ENCODE measurements at regions not wholly inside any gene's neighbourhood (a gene's known extent, or its start where the extent isn't known, plus 50 kb on each side); places are given as distances from the start of the nearest gene placed in this dataset.
A peak's percentile ranks its signal among the peaks of the same experiment; 100 is the strongest.

- DNase-seq (ENCODE audit: low read depth, low spot score) (no peak), ATAC-seq (peak; percentile 60; the same call in 1 of the 2 replicates)
- ChIA-PET CTCF (no interaction called here), POLR2A (no interaction called here), RAD21 (ENCODE audit: low non-redundant PET in 1 of 2, low total read pairs in 2 of 2, uncharacterized antibody in 2 of 2, unreplicated experiment in 2 of 2) (interaction anchor here in 1 of 2 experiments (0.7 kb wide), 1 partner anchor 522 kb away, joined by 5 read pairs; no protein-coding TSS in a partner anchor)
- Histone ChIP-seq H3K4me3 (replicated peaks in 1 of 2; ENCODE audit: low read depth in 1 of 2, low read length in 2 of 2) (no peak overlapping the region), H3K9me3 (ENCODE audit: control insufficient read depth in 1 of 2, insufficient read depth in 1 of 2, low read depth in 1 of 2, low read length in 2 of 2) (no peaks in the 10 kb centered on the region), H3K9ac (ENCODE audit: low read length) (no peak overlapping the region), H4K20me1 (ENCODE audit: insufficient read depth) (no peaks in the 10 kb centered on the region), H3K27ac (ENCODE audit: low read depth, low read length) (no peak overlapping the region), H3K4me1 (ENCODE audit: control insufficient read depth in 1 of 2, insufficient read depth in 2 of 2, low read length in 2 of 2) (no peaks in the 10 kb centered on the region), H3K27me3 (ENCODE audit: insufficient read depth, low read length) (peaks cover 34% of the 10 kb centered on the region), H3K79me2 (ENCODE audit: insufficient read depth, low read length) (no peaks in the 10 kb centered on the region), H2AFZ (ENCODE audit: low read depth, low read length, poor library complexity, severe bottlenecking) (no peak overlapping the region), H3K9me2 (ENCODE audit: insufficient read depth) (no peaks in the 10 kb centered on the region), H3K36me3 (ENCODE audit: control insufficient read depth in 1 of 2, insufficient read depth in 2 of 2, low read length in 2 of 2) (no peaks in the 10 kb centered on the region), H3K4me2 (ENCODE audit: low read length) (no peak overlapping the region)
- intact Hi-C loops (cut with micrococcal nuclease) = no loop called here
- TF ChIP-seq EZH2 (IDR thresholded peaks at IDR 0.05) = no peak
- TF ChIP-seq, protein P1, sequence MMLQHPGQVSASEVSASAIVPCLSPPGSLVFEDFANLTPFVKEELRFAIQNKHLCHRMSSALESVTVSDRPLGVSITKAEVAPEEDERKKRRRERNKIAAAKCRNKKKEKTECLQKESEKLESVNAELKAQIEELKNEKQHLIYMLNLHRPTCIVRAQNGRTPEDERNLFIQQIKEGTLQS (IDR thresholded peaks at IDR 0.05) = no peak
- TF ChIP-seq, protein P2, sequence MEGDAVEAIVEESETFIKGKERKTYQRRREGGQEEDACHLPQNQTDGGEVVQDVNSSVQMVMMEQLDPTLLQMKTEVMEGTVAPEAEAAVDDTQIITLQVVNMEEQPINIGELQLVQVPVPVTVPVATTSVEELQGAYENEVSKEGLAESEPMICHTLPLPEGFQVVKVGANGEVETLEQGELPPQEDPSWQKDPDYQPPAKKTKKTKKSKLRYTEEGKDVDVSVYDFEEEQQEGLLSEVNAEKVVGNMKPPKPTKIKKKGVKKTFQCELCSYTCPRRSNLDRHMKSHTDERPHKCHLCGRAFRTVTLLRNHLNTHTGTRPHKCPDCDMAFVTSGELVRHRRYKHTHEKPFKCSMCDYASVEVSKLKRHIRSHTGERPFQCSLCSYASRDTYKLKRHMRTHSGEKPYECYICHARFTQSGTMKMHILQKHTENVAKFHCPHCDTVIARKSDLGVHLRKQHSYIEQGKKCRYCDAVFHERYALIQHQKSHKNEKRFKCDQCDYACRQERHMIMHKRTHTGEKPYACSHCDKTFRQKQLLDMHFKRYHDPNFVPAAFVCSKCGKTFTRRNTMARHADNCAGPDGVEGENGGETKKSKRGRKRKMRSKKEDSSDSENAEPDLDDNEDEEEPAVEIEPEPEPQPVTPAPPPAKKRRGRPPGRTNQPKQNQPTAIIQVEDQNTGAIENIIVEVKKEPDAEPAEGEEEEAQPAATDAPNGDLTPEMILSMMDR (IDR thresholded peaks at IDR 0.05 in 2 of 3, conservative IDR thresholded peaks at IDR 0.05 in 1 of 3; ENCODE audit: borderline replicate concordance in 1 of 3, insufficient read depth in 1 of 3, low read depth in 2 of 3, low read length in 2 of 3) = peak in 2 of 3 experiments; percentile 37; a peak in 4 of 6 replicates
- TF ChIP-seq EZH2phosphoT487 (IDR thresholded peaks at IDR 0.05; ENCODE audit: borderline replicate concordance) = no peak
- BruUV-seq (replicated peaks) = no TSS peak
Measured at GRCh38 chr2:236503100-236503499, 66.5 kb upstream of the ACKR3 start.

DNA sequence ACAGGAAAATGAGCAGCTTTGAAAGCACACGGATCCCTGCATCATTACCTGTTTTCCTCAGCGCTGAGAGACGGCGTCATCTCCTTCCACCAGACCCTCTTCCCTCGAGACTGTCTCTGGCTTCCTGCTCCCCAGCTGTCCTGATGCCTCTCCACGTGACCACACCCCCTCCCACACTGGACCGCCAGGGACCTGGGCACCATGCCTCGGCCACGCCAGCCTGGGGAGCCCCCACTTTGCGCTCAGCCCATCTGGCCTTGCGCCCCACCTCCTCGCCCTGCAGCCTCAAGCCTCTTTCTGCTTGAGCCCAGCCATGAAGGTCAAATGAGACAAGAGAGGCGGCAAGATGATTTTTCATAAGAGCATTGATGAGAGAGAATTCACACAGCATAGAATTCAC, 66.0 kb upstream of the ACKR3 start:
- intact Hi-C loops (cut with micrococcal nuclease) = no loop called here
- Histone ChIP-seq H3K9me3 (ENCODE audit: control insufficient read depth in 1 of 2, insufficient read depth in 1 of 2, low read depth in 1 of 2, low read length in 2 of 2) (no peaks in the 10 kb centered on the region), H3K9me2 (ENCODE audit: insufficient read depth) (no peaks in the 10 kb centered on the region), H3K27ac (ENCODE audit: low read depth, low read length) (no peak overlapping the region), H3K9ac (ENCODE audit: low read length) (no peak overlapping the region), H3K4me1 (ENCODE audit: control insufficient read depth in 1 of 2, insufficient read depth in 2 of 2, low read length in 2 of 2) (no peaks in the 10 kb centered on the region), H3K36me3 (ENCODE audit: control insufficient read depth in 1 of 2, insufficient read depth in 2 of 2, low read length in 2 of 2) (no peaks in the 10 kb centered on the region), H4K20me1 (ENCODE audit: insufficient read depth) (no peaks in the 10 kb centered on the region), H3K79me2 (ENCODE audit: insufficient read depth, low read length) (no peaks in the 10 kb centered on the region), H2AFZ (ENCODE audit: low read depth, low read length, poor library complexity, severe bottlenecking) (no peak overlapping the region), H3K4me3 (replicated peaks in 1 of 2; ENCODE audit: low read depth in 1 of 2, low read length in 2 of 2) (no peak overlapping the region), H3K27me3 (ENCODE audit: insufficient read depth, low read length) (peaks cover 39% of the 10 kb centered on the region), H3K4me2 (ENCODE audit: low read length) (no peak overlapping the region)
- CTCF ChIA-PET = no interaction called here
- BruUV-seq (replicated peaks) = no TSS peak
- TF ChIP-seq ZNF274 (IDR thresholded peaks at IDR 0.05; ENCODE audit: low read depth, low read length) = no peak
- TF ChIP-seq FOSL1 (IDR thresholded peaks at IDR 0.05; ENCODE audit: low read depth) = no peak
- TF ChIP-seq EGR1 (IDR thresholded peaks at IDR 0.05; ENCODE audit: low read depth) = no peak
- no peak for TF ChIP-seq ZFX (IDR thresholded peaks at IDR 0.05)
- no peak for TF ChIP-seq POLR2AphosphoS5 (IDR thresholded peaks at IDR 0.05; ENCODE audit: low read depth, low read length)
- TF ChIP-seq SIN3A (IDR thresholded peaks at IDR 0.05; ENCODE audit: low read depth) = no peak
- TF ChIP-seq CBX3 (IDR thresholded peaks at IDR 0.05; ENCODE audit: low read depth) = no peak
- TF ChIP-seq EZH2 (IDR thresholded peaks at IDR 0.05) = no peak
- TF ChIP-seq SP1 (IDR thresholded peaks at IDR 0.05; ENCODE audit: low read depth) = no peak
- TF ChIP-seq, protein P2 (IDR thresholded peaks at IDR 0.05 in 2 of 3, conservative IDR thresholded peaks at IDR 0.05 in 1 of 3; ENCODE audit: borderline replicate concordance in 1 of 3, insufficient read depth in 1 of 3, low read depth in 2 of 3, low read length in 2 of 3) = no peak
- TF ChIP-seq SRF (IDR thresholded peaks at IDR 0.05; ENCODE audit: low read depth) = no peak
- TF ChIP-seq EZH2phosphoT487 (IDR thresholded peaks at IDR 0.05; ENCODE audit: borderline replicate concordance) = no peak
- TF ChIP-seq, protein P3, sequence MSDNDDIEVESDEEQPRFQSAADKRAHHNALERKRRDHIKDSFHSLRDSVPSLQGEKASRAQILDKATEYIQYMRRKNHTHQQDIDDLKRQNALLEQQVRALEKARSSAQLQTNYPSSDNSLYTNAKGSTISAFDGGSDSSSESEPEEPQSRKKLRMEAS (IDR thresholded peaks at IDR 0.05) = no peak
- no peak for TF ChIP-seq RAD21 (IDR thresholded peaks at IDR 0.05; ENCODE audit: low read depth)
- TF ChIP-seq, protein P1 (IDR thresholded peaks at IDR 0.05) = no peak
- DNase-seq (ENCODE audit: low read depth, low spot score) (no peak), ATAC-seq (no peak)
- RAD21 ChIA-PET (ENCODE audit: low non-redundant PET in 1 of 2, low total read pairs in 2 of 2, uncharacterized antibody in 2 of 2, unreplicated experiment in 2 of 2) = no interaction called here
- POLR2A ChIA-PET = no interaction called here
